Thymus (tissue), 11 donors: ENCODE measurements at regions not wholly inside any gene's neighbourhood (a gene's known extent, or its start where the extent isn't known, plus 50 kb on each side); places are given as distances from the start of the nearest gene placed in this dataset.

ENCODE experiments used
- DNase-seq, 9 donors: peaks; one replicate each; pipeline ENCODE4 v3.0.0-alpha.2; 2013; ENCODE audit warnings: low spot score in 9 of 9, low read depth in 6 of 9, missing footprints in 1 of 9
- H3K27ac ChIP-seq, 2 donors: one replicate each; pipeline ENCODE4 v1.5.1; 2013; ENCODE audit warnings: control low read depth in 1 of 2, low read depth in 1 of 2, low read length in 1 of 2, mild to moderate bottlenecking in 1 of 2, moderate library complexity in 1 of 2
- H3K27me3 ChIP-seq, 2 donors: one replicate each; pipeline ENCODE4 v1.5.1; 2013; ENCODE audit warnings: low read length in 1 of 2; ENCODE audit not compliant: control insufficient read depth in 2 of 2, insufficient read depth in 1 of 2
- H3K36me3 ChIP-seq, 2 donors: one replicate each; pipeline ENCODE4 v1.5.1; 2013; ENCODE audit warnings: low read length in 1 of 2, mild to moderate bottlenecking in 1 of 2, moderate library complexity in 1 of 2; ENCODE audit not compliant: control insufficient read depth in 2 of 2, insufficient read depth in 2 of 2
- H3K4me1 ChIP-seq, 2 donors: one replicate each; pipeline ENCODE4 v1.5.1; 2013; ENCODE audit warnings: low read length in 2 of 2; ENCODE audit not compliant: control insufficient read depth in 2 of 2, insufficient read depth in 2 of 2
- H3K4me3 ChIP-seq, 2 donors: one replicate each; pipeline ENCODE4 v1.5.1; 2013; ENCODE audit warnings: low read length in 2 of 2, control low read depth in 1 of 2, mild to moderate bottlenecking in 1 of 2
- H3K9me3 ChIP-seq, 2 donors: one replicate each; pipeline ENCODE4 v1.5.1; 2013; ENCODE audit warnings: low read length in 1 of 2, mild to moderate bottlenecking in 1 of 2; ENCODE audit not compliant: control insufficient read depth in 2 of 2, insufficient read depth in 1 of 2
- WGBS: extraction: QIAGEN DNeasy Blood & Tissue Kit; methylation state at CpG from one replicate; pipeline ENCODE4 v1.1.7; 2013; 5-methylcytosine and 5-hydroxymethylcytosine counted together
- donor health status: healthy.

DNA sequence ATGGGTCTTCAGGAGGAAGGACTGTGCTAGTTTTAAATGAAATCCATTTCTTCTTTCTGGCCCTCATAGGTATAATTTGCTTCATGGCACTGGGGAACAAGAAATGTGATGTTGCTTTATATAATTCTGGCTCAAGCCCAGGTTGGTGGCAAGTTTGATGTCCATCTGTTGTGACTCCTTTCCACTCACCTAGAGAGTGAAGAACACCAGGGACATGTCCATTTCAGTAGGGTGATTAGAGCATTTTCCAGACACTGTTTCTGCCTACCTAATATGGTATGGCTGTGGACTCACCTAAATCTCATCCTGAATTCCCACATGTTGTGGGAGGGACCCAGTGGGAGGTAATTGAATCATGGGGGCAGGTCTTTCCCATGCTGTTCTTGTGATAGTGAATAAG is 278.1 kb downstream of the LMX1A start:
- H3K4me1 ChIP-seq = no peaks in the 10 kb centered on the region
- H3K4me3 ChIP-seq = no peak overlapping the region
- no peaks in the 10 kb centered on the region for H3K36me3 ChIP-seq
- H3K9me3 ChIP-seq = no peaks in the 10 kb centered on the region
- H3K27ac ChIP-seq = no peak overlapping the region
- DNase-seq = no peak
- no peaks in the 10 kb centered on the region for H3K27me3 ChIP-seq

DNA sequence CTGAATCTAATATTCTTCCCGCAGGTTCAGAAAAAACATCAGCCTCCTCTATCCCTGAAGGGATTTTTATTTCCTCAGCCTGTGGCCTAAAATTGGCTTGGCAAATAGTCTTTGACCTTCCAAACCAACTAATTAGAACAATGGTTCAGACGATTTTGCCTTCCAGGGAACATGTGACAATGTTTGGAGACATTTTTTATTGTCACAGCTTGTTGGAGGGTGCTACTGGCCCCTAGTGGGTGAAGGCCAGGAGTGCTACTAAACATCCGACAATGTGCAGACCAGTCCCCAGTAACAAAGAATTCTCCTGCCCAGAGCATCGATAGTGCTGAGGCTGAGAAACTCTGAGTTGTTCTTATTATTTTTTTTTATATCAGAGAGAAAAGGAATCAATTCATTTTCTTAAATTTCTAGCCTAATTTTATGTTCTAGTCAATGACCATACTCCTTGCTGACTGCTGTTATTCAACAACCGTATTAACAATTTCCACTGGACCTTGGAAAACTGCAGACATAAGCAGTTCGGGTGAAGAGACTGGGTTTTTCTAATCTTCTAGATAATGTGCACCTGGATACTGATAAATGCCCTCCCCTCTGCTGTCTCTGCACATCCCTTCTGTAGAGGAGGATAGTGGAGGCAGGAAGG is 280.7 kb downstream of the LMX1A start:
- WGBS = 65% methylated on average over 6 of the region's 6 CpGs
- DNase-seq = no peak

DNA sequence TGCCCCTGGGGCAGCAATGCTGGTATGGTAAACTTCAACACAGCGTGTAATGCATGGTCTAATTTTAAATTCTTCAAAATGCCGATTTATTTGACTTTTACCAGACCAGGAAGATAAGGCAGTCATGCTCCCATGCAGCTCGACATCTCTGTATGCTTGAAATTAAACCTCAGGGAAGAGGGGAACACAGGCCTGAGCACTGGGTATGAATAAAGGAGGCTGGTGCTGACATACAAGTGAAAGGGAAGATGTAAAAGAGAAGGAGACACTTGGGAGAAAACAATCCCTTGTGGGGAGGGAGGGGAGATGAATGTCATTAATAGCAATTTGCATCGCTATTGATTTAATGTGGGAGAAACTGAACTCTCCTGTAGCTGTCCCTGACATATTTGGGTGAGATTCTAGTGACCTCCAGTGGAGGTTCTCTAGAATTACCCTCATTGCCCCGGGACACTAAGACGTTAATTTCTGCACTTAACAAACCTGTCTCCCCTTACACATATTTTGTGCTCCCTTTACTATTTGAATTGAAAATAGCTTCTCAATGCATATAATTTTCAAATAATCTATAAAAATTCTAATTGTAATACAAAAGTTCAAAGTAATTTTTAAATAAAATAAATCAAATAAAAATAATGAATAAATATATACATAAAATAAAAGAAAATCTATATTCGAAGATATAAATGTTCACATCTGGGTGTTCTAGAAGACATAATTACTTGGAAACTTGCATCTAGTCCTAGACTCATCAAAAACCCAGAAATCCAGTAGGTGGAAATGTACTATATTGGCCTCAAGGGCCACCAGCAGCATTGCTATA is 283.1 kb downstream of the LMX1A start:
- H3K27ac ChIP-seq = no peak overlapping the region
- no peaks in the 10 kb centered on the region for H3K4me1 ChIP-seq
- 50% methylated on average over 7 of the region's 7 CpGs for WGBS

More for the DNA sequence above, 280.7 kb downstream of the LMX1A start:
- Histone ChIP-seq H3K27ac (no peak overlapping the region), H3K36me3 (no peaks in the 10 kb centered on the region), H3K9me3 (no peaks in the 10 kb centered on the region), H3K4me1 (no peaks in the 10 kb centered on the region), H3K27me3 (no peaks in the 10 kb centered on the region), H3K4me3 (no peak overlapping the region)

DNA sequence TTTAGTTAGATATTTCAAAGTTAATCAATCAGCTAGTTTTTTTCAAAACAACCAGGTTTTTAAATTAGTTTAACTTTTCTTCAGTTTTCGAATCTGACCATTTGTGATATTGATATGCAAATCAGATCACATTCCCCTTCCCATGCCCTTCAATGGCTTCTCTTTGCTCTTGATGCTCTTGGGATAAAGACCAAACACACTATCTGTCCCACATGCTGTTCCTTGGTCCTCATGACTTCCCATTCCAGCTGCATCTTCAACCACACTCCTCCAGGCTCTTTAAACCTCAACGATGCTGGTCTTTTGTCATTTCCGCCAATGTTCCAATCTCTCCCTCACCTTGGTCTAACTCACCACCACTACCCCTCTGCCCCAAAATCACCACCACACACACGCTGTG is 285.8 kb downstream of the LMX1A start:
- Histone ChIP-seq H3K27me3 (no peaks in the 10 kb centered on the region), H3K4me3 (no peak overlapping the region), H3K4me1 (no peaks in the 10 kb centered on the region), H3K27ac (no peak overlapping the region), H3K36me3 (no peaks in the 10 kb centered on the region), H3K9me3 (no peaks in the 10 kb centered on the region)
- WGBS = 93% methylated on average over 4 of the region's 4 CpGs
- DNase-seq = no peak

More for the DNA sequence above, 283.1 kb downstream of the LMX1A start:
- Histone ChIP-seq H3K9me3 (no peaks in the 10 kb centered on the region), H3K36me3 (no peaks in the 10 kb centered on the region), H3K27me3 (no peaks in the 10 kb centered on the region), H3K4me3 (no peak overlapping the region)
- peak in 2 of 9 donors; percentile 11 to 12 for DNase-seq

DNA sequence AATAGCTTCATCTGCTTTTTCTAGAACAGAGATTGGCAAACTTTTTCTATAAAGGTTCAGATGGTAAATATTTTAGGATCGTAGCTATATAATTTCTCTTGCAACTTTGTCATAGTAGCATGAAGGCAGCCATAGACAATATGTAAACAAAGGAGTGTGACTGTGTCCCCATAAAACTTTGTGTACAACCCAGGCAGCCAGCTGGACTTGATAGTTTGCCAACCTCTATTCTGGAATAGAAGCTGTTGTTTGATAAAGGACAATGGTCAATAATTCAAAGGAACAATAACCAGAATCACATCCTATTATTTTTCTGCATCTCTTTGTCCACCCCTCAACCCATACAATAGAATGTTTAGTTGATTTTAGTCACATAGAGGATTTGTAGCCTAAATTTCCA is 286.7 kb downstream of the LMX1A start:
- no peak overlapping the region for H3K4me3 ChIP-seq
- no peaks in the 10 kb centered on the region for H3K36me3 ChIP-seq
- WGBS = 93% methylated on average over 1 of the region's 1 CpG
- DNase-seq = no peak
- H3K27me3 ChIP-seq = no peaks in the 10 kb centered on the region
- no peak overlapping the region for H3K27ac ChIP-seq
- no peaks in the 10 kb centered on the region for H3K9me3 ChIP-seq
- H3K4me1 ChIP-seq = no peaks in the 10 kb centered on the region

DNA sequence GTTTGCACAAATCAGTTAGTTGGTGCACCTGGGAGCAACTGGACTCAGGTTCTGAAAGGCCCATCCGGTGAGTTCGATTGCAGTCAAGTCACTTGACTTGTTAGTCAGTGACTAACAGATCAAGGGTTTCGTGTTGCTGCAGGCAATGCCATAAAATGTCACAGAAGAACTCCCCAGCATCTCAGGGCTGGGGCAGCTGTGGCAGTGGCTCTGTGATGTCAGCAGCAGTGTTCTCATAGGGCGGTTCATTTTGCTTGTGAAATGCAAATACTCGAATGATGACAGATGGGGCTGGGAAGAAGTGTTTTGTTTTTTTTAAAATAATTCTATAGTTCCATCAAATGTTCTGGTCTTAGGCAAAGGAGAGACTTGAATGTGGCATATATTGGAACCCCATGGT is 287.8 kb downstream of the LMX1A start:
- 93% methylated on average over 5 of the region's 5 CpGs for WGBS
- H3K36me3 ChIP-seq = no peaks in the 10 kb centered on the region
- no peak for DNase-seq
- H3K27me3 ChIP-seq = no peaks in the 10 kb centered on the region
- H3K9me3 ChIP-seq = no peaks in the 10 kb centered on the region
- no peak overlapping the region for H3K4me3 ChIP-seq
- no peaks in the 10 kb centered on the region for H3K4me1 ChIP-seq
- no peak overlapping the region for H3K27ac ChIP-seq

DNA sequence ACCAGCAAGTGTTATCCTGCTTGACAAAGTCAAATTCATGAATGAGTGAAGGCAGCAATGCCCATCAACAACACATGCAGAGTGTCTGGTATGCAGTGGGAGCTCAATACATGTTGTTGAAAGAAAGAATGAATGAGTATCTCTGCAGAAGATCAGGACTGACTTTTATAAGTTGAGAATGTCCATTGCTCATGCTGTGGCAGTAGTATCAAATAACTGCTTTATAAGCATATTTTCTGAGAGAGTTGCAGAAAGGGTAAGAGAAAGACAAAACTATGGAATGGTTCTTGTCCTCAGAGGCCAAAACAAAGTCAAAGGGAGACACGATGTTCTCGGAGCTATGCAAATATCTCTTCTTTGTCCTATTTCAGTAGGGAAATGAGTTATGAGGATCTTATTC is 288.7 kb downstream of the LMX1A start:
- 99% methylated on average over 2 of the region's 2 CpGs for WGBS
- Histone ChIP-seq H3K9me3 (no peaks in the 10 kb centered on the region), H3K4me1 (no peaks in the 10 kb centered on the region), H3K36me3 (no peaks in the 10 kb centered on the region), H3K4me3 (no peak overlapping the region), H3K27ac (no peak overlapping the region), H3K27me3 (no peaks in the 10 kb centered on the region)
- no peak for DNase-seq

DNA sequence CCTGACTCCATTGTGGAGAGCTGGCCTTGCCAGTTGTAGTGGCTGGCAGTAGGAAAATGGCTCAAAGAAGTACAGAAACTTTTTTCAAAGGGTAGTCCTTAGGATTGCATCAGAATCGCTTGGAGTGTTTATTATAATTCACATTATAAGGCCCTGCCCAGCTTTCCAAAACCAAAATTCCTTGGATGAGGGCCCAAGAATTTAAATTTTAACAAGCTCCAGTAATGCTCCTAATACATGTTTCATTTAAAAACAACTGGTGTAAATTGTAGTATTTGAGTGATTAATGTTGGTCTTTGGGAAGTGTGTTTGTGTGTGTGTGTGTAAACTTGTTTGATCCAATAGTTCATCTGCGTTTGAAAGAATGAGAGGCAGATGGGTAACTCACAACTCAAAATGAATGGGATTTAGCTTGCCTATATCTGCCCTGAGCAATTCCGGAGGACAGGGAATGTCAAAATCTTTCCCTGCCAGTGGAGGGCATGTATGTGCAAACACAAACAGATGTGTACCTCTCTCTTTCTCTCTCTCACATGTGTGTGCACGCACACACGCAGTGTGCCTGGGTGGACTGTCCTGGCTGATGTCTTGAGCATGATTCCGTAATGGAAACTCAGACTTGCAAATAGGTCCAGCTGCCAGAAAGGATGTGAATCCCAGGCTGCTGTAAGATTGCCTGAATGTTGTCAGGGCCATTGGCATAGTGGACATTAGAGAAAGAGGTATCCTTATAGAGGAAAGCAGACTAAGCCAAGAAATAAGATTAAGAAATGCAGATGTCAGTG is 293.1 kb downstream of the LMX1A start:
- H3K27me3 ChIP-seq = no peaks in the 10 kb centered on the region
- no peaks in the 10 kb centered on the region for H3K36me3 ChIP-seq
- no peak overlapping the region for H3K27ac ChIP-seq
- no peak for DNase-seq
- WGBS = 85% methylated on average over 6 of the region's 6 CpGs
- H3K9me3 ChIP-seq = no peaks in the 10 kb centered on the region
- no peaks in the 10 kb centered on the region for H3K4me1 ChIP-seq
- no peak overlapping the region for H3K4me3 ChIP-seq

DNA sequence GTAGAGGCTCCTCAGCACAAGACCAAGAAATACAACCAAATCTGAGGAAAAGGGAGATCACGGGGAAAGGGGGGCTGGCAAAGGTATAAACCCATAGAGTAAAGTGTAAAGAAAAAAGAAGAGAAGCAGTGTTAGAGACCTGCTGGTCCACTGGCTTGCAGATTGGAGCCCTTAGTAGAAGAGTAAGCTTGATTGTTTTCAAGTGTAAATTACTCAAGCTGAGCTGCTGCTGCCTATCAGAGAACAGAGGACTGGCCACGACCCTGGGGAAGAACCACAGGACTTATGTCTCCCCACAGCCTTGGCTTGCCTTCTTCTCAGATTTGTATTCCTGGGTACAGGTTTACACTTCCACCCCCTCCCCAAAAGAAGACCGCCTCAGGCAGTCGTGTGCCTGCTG is 294.2 kb downstream of the LMX1A start:
- no peak overlapping the region for H3K4me3 ChIP-seq
- no peaks in the 10 kb centered on the region for H3K4me1 ChIP-seq
- no peak overlapping the region for H3K27ac ChIP-seq
- WGBS = 70% methylated on average over 4 of the region's 4 CpGs
- DNase-seq = no peak
- no peaks in the 10 kb centered on the region for H3K9me3 ChIP-seq
- H3K27me3 ChIP-seq = no peaks in the 10 kb centered on the region
- no peaks in the 10 kb centered on the region for H3K36me3 ChIP-seq
